HG02852 (cell line): ENCODE measurements at regions not wholly inside any gene's neighbourhood (a gene's known extent, or its start where the extent isn't known, plus 50 kb on each side); places are given as distances from the start of the nearest gene placed in this dataset.
"Not testable (repeated sequence)": the region's sequence is repeated elsewhere in the genome, so short reads cannot be mapped to it uniquely, and the experiment has no call there.

ENCODE experiments used
- ATAC-seq: cut with Tn5 transposase; IDR thresholded peaks from one replicate; pipeline ENCODE4 v1.9.1; 2021; ENCODE audit warnings: mild to moderate bottlenecking, moderate library complexity; ENCODE audit not compliant: unreplicated experiment

GRCh38 chr5:120306303-120306702, 157.8 kb upstream of the PRR16 start:
- ATAC-seq, result no peak

DNA sequence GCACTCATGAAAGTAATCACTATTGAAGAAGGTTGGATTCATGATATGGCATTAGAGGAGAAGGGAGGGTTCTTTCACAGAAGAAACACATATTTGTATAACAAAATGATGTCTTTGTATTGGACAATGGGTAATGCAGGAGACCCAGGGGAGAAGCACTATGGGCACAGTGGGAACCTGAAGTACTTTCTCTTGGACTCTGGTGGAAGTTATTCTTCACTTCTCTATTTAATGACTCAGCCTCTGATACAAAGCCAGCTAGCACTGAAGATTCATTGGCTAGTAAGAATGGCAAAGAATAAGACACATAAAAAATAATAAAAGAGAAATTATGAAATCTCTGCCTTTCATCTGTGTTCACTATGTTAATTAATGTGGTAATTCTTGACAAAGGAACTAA, 149.9 kb upstream of the PRR16 start:
- no peak for ATAC-seq

- no peak for ATAC-seq
Observed at GRCh38 chr5:120320626-120321025, 143.5 kb upstream of the PRR16 start.

DNA sequence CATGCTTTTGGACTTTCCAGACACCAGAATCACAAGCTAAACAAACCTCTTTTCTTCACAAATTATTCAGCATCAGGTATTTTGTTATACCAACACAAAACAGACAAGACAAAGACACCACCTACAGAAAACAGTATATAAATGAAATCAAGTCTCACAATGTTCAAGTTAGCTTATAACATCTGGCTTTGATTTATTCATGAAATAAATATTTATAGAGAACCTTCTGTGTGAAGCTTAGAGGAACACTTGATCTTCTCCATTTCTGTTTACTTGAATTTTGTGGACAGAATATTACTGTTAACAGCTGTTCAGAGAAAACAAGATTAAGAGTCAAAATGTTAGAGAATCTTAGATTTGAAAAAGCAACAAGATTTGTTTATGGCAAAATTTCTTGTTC, 137.4 kb upstream of the PRR16 start:
- ATAC-seq, result no peak

- ATAC-seq, result no peak
Observed at GRCh38 chr5:120327180-120327579, 136.9 kb upstream of the PRR16 start.

DNA sequence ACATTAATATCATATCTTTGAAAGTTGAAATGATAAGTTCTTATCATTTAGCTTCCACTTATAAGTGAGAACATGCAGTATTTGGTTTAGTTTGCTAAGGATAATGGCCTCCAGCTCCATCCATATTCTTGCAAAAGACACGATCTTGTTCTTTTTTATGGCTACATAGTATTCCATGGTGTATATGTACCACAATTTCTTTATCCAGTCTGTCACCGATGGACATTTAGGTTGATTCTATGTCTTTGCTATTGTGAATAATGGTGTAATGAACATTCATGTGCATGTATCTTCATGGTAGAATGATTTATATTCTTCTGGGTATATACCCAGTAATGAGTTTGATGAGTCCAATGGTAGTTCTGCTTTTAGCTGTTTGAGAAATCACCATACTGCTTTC, 135.0 kb upstream of the PRR16 start:
- no peak for ATAC-seq

- ATAC-seq, result no peak
Observed at GRCh38 chr5:120330558-120330957, 133.5 kb upstream of the PRR16 start.

DNA sequence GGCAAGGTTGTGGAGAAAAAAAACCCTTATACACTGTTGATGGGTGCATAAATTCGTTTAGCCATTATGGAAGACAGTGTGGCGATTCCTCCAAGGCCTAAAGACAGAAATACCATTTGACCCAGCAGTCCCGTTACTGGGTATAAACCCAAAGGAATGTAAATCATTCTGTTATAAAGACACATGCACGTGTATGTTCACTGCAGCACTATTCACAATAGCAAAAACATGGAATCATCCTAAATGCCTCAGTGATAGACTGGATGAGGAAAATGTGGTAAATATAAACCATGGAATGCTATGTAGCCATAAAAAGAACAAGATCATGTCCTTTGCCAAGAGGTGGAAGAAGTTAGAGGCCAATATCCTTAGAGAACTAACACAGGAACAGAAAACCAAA, 119.9 kb upstream of the PRR16 start:
- no peak for ATAC-seq

- no peak for ATAC-seq
Observed at GRCh38 chr5:120345947-120346346, 118.2 kb upstream of the PRR16 start.

- ATAC-seq, result not testable (repeated sequence)
Observed at GRCh38 chr5:120351071-120351470, 113.0 kb upstream of the PRR16 start.

- no peak for ATAC-seq
Observed at GRCh38 chr5:120354126-120354525, 110.0 kb upstream of the PRR16 start.

DNA sequence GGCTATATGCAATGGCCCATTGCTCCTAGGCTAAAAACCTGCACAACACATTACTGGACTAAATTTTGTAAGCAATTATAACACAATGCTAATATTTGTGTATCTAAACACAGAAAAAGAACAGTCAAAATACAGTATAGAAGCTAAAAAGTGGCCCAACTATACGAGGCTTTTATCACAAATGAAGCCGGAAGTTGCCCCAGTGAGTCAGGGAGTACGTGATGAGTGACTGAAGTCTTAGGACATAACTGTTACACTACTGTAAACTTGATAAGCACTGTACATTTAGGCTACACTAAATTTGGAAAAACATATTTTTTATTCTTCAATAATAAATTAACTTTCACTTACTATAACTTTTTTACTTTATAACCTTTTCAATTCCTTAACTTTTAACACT, 105.2 kb upstream of the PRR16 start:
- ATAC-seq, result no peak

GRCh38 chr5:120361941-120362340, 102.2 kb upstream of the PRR16 start:
- no peak for ATAC-seq

- no peak for ATAC-seq
Observed at GRCh38 chr5:120362426-120362825, 101.7 kb upstream of the PRR16 start.

- ATAC-seq, result no peak
Observed at GRCh38 chr5:120365656-120366446, 98.2 kb upstream of the PRR16 start.

- no peak for ATAC-seq
Observed at GRCh38 chr5:120367896-120368634, 96.0 kb upstream of the PRR16 start.

- no peak for ATAC-seq
Observed at GRCh38 chr5:120368923-120369715, 95.0 kb upstream of the PRR16 start.

GRCh38 chr5:120372899-120373298, 91.2 kb upstream of the PRR16 start:
- ATAC-seq, result no peak

- ATAC-seq, result no peak
Observed at GRCh38 chr5:120375248-120375647, 88.9 kb upstream of the PRR16 start.

DNA sequence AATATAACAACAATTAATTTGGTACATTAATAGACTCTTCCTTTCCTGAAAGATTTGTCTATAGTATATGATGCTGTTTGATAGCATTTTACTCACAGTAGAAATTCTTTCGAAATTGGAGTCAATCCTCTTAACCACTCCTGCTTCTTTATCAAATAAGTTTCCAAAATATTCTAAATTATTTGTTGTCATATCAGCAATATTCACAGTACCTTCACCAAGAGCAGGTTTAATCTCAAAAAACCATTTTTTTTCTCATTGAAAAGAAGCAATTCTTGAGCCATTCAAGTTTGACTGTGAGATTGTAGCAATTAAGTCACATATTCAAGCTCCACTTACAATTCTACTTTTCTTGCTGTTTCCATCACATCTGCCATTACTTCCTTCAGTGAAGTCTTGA, 83.5 kb upstream of the PRR16 start:
- ATAC-seq, result no peak

- no peak for ATAC-seq
Observed at GRCh38 chr5:120382833-120383232, 81.3 kb upstream of the PRR16 start.

GRCh38 chr5:120386981-120387380, 77.1 kb upstream of the PRR16 start:
- no peak for ATAC-seq
